Esophagus muscularis mucosa (tissue), 4 donors: ENCODE measurements at regions not wholly inside any gene's neighbourhood (a gene's known extent, or its start where the extent isn't known, plus 50 kb on each side); places are given as distances from the start of the nearest gene placed in this dataset.

Experiments
- DNase-seq: peaks from one replicate; pipeline ENCODE4 v3.0.0-alpha.2; 2017; ENCODE audit errors: extremely low spot score
- H3K27ac ChIP-seq, 4 donors: fragments of 200-600 bp; sonication (generic); replicated peaks in 1 of 4; 1 replicate in 3 of 4; 2 replicates in 1 of 4; pipeline ENCODE4 v1.5.1; 2016 to 2019; ENCODE audit warnings: mild to moderate bottlenecking in 1 of 4
- H3K27me3 ChIP-seq, 4 donors: fragments of 200-600 bp; sonication (generic); one replicate each; pipeline versions ENCODE4 v1.5.1 to v1.6.0; 2016 to 2019
- H3K36me3 ChIP-seq, 4 donors: fragments of 200-600 bp; sonication (generic); one replicate each; pipeline ENCODE4 v1.5.1; 2016 to 2019
- H3K4me1 ChIP-seq, 4 donors: fragments of 200-600 bp; sonication (generic); one replicate each; pipeline ENCODE4 v1.5.1; 2016 to 2019
- H3K4me3 ChIP-seq, 4 donors: fragments of 200-600 bp; sonication (generic); 1 replicate in 2 of 4; 2 replicates in 2 of 4; pipeline ENCODE4 v1.5.1; 2016 to 2019; ENCODE audit warnings: mild to moderate bottlenecking in 4 of 4, moderate library complexity in 1 of 4
- H3K9me3 ChIP-seq, 4 donors: fragments of 200-600 bp; sonication (generic); 1 replicate in 3 of 4; 2 replicates in 1 of 4; pipeline ENCODE4 v1.5.1; 2016 to 2019
- EP300 ChIP-seq: sonication (generic); formaldehyde crosslinking; IDR thresholded peaks from one replicate; pipeline ENCODE4 v1.6.1; 2017; ENCODE audit warnings: antibody characterized with exemption
- POLR2A ChIP-seq: fragments of 450-650 bp; IDR thresholded peaks from one replicate; pipeline ENCODE4 v1.6.1; 2017; ENCODE audit warnings: antibody characterized with exemption, moderate library complexity, mild to moderate bottlenecking, low read depth
- POLR2AphosphoS5 ChIP-seq, 2 donors: sonication (generic); formaldehyde crosslinking; IDR thresholded peaks; one replicate each; pipeline ENCODE4 v1.6.1; 2017; ENCODE audit warnings: antibody characterized with exemption in 2 of 2
- WGBS: methylation state at CpG from one replicate; pipeline ENCODE4 v1.1.5; 2018; 5-methylcytosine and 5-hydroxymethylcytosine counted together
- intact Hi-C: fragments of 100-400 bp; cut with DNase I; formaldehyde crosslinking; loops from one replicate; pipeline ENCODE4 v1.15.1; 2023
- TF ChIP-seq, protein P1 (sequence below), 3 experiments: fragments of 200-600 bp in 2 of 3; fragments of 450-650 bp in 1 of 3; sonication (generic) in 2 of 3; IDR thresholded peaks; one replicate each; pipeline ENCODE4 v1.5.1; 2017 to 2019; ENCODE audit warnings: antibody characterized with exemption in 3 of 3, mild to moderate bottlenecking in 2 of 3, moderate library complexity in 1 of 3

DNA sequence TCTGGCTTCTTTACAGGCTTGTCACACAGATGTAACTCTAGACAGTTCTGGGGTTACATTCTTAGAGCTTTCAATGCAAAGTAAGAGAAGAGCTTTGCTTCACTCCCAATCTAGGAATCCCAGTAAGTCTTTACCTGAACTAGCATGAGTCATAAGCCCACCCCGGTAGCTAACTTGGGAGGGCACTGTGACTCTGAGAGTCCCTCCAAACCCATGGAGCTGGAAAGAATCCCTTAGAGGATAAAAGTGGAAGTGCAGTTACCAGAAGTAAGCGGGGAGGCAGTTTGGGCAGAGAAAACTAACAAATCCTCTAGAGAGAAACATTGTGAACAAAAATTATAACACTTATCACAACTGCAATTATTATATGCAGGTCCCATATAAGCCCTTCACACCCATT is 84.0 kb upstream of the SMLR1 start:
- no peak for DNase-seq
- H3K27me3 ChIP-seq, result no peaks in the 10 kb centered on the region
- TF ChIP-seq POLR2A, result no peak
- TF ChIP-seq EP300, result no peak
- TF ChIP-seq, protein P1, sequence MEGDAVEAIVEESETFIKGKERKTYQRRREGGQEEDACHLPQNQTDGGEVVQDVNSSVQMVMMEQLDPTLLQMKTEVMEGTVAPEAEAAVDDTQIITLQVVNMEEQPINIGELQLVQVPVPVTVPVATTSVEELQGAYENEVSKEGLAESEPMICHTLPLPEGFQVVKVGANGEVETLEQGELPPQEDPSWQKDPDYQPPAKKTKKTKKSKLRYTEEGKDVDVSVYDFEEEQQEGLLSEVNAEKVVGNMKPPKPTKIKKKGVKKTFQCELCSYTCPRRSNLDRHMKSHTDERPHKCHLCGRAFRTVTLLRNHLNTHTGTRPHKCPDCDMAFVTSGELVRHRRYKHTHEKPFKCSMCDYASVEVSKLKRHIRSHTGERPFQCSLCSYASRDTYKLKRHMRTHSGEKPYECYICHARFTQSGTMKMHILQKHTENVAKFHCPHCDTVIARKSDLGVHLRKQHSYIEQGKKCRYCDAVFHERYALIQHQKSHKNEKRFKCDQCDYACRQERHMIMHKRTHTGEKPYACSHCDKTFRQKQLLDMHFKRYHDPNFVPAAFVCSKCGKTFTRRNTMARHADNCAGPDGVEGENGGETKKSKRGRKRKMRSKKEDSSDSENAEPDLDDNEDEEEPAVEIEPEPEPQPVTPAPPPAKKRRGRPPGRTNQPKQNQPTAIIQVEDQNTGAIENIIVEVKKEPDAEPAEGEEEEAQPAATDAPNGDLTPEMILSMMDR (IDR thresholded peaks at IDR 0.05), result no peak
- no peak for TF ChIP-seq POLR2AphosphoS5 (IDR thresholded peaks at IDR 0.05)
- H3K4me3 ChIP-seq, result no peak overlapping the region
- intact Hi-C loops, result no loop called here
- no peaks in the 10 kb centered on the region for H3K9me3 ChIP-seq
- WGBS, result 69% methylated on average over 2 of the region's 2 CpGs
- no peaks in the 10 kb centered on the region for H3K36me3 ChIP-seq
- H3K4me1 ChIP-seq, result no peaks in the 10 kb centered on the region
- no peak overlapping the region for H3K27ac ChIP-seq

DNA sequence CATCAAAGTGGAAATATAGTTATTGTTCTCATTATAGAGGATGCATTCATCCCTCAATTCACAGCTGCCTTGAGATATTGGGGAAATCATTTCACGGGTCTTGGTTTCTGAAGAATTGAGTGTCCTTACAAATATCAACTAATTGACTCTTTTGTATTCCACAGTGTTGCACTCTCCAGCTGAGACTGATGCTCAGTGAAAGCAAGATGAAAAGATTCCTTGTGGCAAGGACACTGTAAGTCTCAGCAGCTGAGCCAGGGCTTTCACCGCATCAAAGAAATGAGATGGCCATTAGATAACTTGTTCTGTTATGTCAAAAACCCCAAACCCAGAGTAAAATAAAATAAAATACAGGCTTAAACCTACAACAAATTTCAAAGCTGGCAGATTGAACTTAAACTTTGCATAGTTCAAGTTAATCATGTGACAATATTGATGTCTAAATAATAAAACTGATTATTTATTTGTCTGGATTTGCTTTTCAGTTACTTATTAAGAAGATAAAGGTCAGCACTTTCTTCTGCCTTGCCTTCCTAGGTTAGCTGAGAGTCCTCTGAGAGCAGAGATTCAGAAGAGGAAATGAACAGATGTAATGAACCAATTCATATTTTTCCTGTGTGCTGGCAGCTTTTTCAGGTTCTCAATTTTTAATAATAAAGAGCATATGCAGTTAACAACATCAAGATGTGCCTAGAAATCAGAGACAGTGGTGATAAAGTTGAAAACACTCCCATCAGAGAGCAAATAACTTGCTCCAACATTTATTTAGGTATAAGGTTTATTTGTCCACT is 82.4 kb upstream of the SMLR1 start:
- intact Hi-C loops, result no loop called here
- Histone ChIP-seq H3K27ac (no peak overlapping the region), H3K9me3 (peaks cover 0 to 10% (median 4%) of the 10 kb centered on the region in 4 donors), H3K4me3 (no peak overlapping the region), H3K36me3 (no peaks in the 10 kb centered on the region), H3K27me3 (no peaks in the 10 kb centered on the region), H3K4me1 (no peaks in the 10 kb centered on the region)
- WGBS, result 69% methylated on average over 2 of the region's 2 CpGs
- no peak for DNase-seq
- TF ChIP-seq POLR2AphosphoS5 (IDR thresholded peaks at IDR 0.05), result no peak
- TF ChIP-seq, protein P1 (IDR thresholded peaks at IDR 0.05), result no peak
- TF ChIP-seq POLR2A, result no peak
- no peak for TF ChIP-seq EP300

DNA sequence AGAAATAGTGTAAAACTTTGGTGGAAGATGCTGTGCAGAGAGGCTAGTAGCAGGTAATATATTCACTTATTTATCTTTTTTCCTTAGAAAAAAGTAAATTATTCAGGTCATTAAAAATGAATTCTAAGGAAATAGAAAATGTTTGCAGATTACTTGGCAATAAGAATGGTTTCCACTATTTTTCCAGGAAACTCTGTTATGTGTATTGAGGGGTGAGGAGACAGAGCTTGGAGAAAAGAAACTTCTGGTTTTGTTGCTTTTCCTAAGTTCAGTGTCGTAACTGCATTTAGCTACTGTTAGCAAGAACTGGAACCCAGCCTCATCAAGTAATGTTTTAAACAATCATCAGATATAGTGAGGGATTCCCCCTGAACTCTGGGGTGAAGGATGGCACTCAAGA is 79.2 kb upstream of the SMLR1 start:
- Histone ChIP-seq H3K36me3 (no peaks in the 10 kb centered on the region), H3K4me3 (no peak overlapping the region), H3K27ac (no peak overlapping the region), H3K4me1 (no peaks in the 10 kb centered on the region), H3K27me3 (no peaks in the 10 kb centered on the region), H3K9me3 (peaks cover 0 to 12% (median 5%) of the 10 kb centered on the region in 4 donors)
- intact Hi-C loops, result no loop called here
- TF ChIP-seq POLR2A (no peak), POLR2AphosphoS5 (IDR thresholded peaks at IDR 0.05) (no peak), EP300 (no peak)
- TF ChIP-seq, protein P1 (IDR thresholded peaks at IDR 0.05), result no peak
- DNase-seq, result no peak
- WGBS, result 81% methylated on average over 1 of the region's 1 CpG

DNA sequence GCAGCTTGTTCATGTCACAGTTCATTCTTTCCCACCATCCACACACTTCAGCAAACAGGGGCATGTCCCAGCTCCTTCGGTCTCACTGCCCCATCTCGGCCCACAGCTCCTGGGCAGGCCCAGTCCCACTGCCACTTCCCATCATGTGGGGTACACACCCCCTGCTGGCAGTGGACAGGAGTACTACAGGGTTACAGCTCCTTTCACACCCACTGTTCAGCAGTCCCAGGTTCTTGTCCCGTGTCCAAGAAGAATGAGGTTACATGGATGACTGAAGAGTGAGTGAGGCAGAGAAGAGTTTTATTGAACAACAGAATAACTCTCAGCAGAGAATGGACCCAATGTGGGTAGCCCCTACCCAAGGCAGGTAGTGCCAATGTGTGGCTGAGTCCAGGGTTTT is 77.8 kb upstream of the SMLR1 start:
- intact Hi-C loops, result no loop called here
- H3K4me3 ChIP-seq, result no peak overlapping the region
- no peaks in the 10 kb centered on the region for H3K36me3 ChIP-seq
- H3K4me1 ChIP-seq, result no peaks in the 10 kb centered on the region
- no peaks in the 10 kb centered on the region for H3K27me3 ChIP-seq
- 87% methylated on average over 3 of the region's 3 CpGs for WGBS
- no peak for TF ChIP-seq EP300
- TF ChIP-seq, protein P1 (IDR thresholded peaks at IDR 0.05), result no peak
- no peak for TF ChIP-seq POLR2AphosphoS5 (IDR thresholded peaks at IDR 0.05)
- no peak for TF ChIP-seq POLR2A
- H3K27ac ChIP-seq, result no peak overlapping the region
- DNase-seq, result no peak
- H3K9me3 ChIP-seq, result peaks cover 0 to 12% (median 5%) of the 10 kb centered on the region in 4 donors
